Erythroblast (primary cell): ENCODE measurements at regions not wholly inside any gene's neighbourhood (a gene's known extent, or its start where the extent isn't known, plus 50 kb on each side); places are given as distances from the start of the nearest gene placed in this dataset.

Source experiments
- GATA1 ChIP-seq: IDR thresholded peaks from 2 replicates; pipeline ENCODE4 v1.6.1; 2011; ENCODE audit warnings: low read depth, mild to moderate bottlenecking, control low read depth, low read length, moderate library complexity
- POLR2A ChIP-seq: IDR thresholded peaks from 2 replicates; pipeline ENCODE4 v1.6.1; 2011; ENCODE audit warnings: mild to moderate bottlenecking, low read length

DNA sequence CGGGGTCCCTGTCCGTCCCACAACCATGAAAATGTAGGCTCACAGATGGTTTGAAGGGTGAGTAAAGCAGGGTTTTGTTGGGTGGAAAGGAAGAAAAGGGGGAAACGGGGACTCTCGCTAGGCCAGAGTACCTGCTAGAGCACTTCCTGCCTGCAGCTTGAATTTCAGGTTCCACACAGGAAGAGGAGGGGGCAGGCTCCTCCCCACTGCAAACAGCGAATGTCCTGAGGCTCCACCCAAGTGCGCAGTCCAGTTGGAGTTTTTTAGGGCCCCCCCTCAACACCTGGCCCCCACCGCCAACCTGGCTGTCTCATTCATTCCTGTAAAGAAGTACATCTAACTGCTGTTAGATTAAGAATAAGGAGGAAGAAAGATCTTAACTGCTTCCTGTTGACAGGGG lies 414.7 kb downstream of the SH2D4B start:
- TF ChIP-seq POLR2A (no peak), GATA1 (no peak)
